HEK293 (cell line): ENCODE measurements at regions not wholly inside any gene's neighbourhood (a gene's known extent, or its start where the extent isn't known, plus 50 kb on each side); places are given as distances from the start of the nearest gene placed in this dataset.

Experiments used
- CTCF ChIA-PET: fragments of 350-600 bp; formaldehyde crosslinking; extraction: SDS; loops from one replicate; lab custom pipeline; 2021; ENCODE audit warnings: antibody characterized with exemption; lab: Yijun Ruan, JAX
- POLR2A ChIA-PET: fragments of 300-600 bp; formaldehyde crosslinking; extraction: SDS; loops from one replicate; lab custom pipeline; 2020; ENCODE audit warnings: antibody characterized with exemption, inconsistent platforms; lab: Yijun Ruan, JAX
- H3K27ac ChIP-seq: fragments of 200-500 bp; sonication (Bioruptor generic); 2 replicates; pipeline ENCODE4 v1.5.1; 2014; ENCODE audit warnings: low read depth, low read length, control low read depth, inconsistent platforms; ENCODE audit errors: extremely low read depth
- H3K36me3 ChIP-seq, 2 experiments: fragments of 200-500 bp in 1 of 2; sonication (Bioruptor generic) in 1 of 2; 1 replicate in 1 of 2; 2 replicates in 1 of 2; pipeline ENCODE4 v1.5.1; 2014 to 2017; ENCODE audit warnings: inconsistent platforms in 2 of 2, low read length in 2 of 2; ENCODE audit not compliant: control insufficient read depth in 2 of 2, insufficient read depth in 1 of 2
- H3K4me1 ChIP-seq: fragments of 200-500 bp; sonication (Bioruptor generic); 2 replicates; pipeline ENCODE4 v1.5.1; 2014; ENCODE audit warnings: mild to moderate bottlenecking, low read length, inconsistent platforms; ENCODE audit not compliant: control insufficient read depth, insufficient read depth
- H3K4me3 ChIP-seq: 2 replicates; pipeline ENCODE4 v1.5.1; 2011; ENCODE audit warnings: low read depth, mild to moderate bottlenecking, control low read depth, low read length, moderate library complexity
- H3K9me3 ChIP-seq: fragments of 200-500 bp; sonication (Bioruptor generic); 2 replicates; pipeline ENCODE4 v1.5.1; 2014; ENCODE audit warnings: low read depth, low read length, inconsistent platforms; ENCODE audit not compliant: control insufficient read depth, insufficient read depth
- GLIS1 ChIP-seq: fragments of 450-650 bp; formaldehyde crosslinking; IDR thresholded peaks from 2 replicates; pipeline ENCODE4 v1.5.1; 2016; ENCODE audit warnings: missing biosample characterization, missing genetic modification characterization
- GLIS2 ChIP-seq: fragments of 450-650 bp; formaldehyde crosslinking; IDR thresholded peaks from 2 replicates; pipeline ENCODE4 v1.5.1; 2016; ENCODE audit warnings: missing biosample characterization, missing genetic modification characterization
- HIC1 ChIP-seq: fragments of 450-650 bp; formaldehyde crosslinking; IDR thresholded peaks from 2 replicates; pipeline ENCODE4 v1.5.1; 2016; ENCODE audit warnings: missing biosample characterization, missing genetic modification characterization
- IKZF3 ChIP-seq: fragments of 450-650 bp; IDR thresholded peaks from 2 replicates; pipeline ENCODE4 v1.5.0; 2018; ENCODE audit warnings: missing biosample characterization, mild to moderate bottlenecking, missing genetic modification characterization, moderate library complexity
- MZF1 ChIP-seq: fragments of 450-650 bp; formaldehyde crosslinking; IDR thresholded peaks from 2 replicates; pipeline ENCODE4 v1.5.1; 2017; ENCODE audit warnings: missing biosample characterization, missing genetic modification characterization, borderline replicate concordance
- REST ChIP-seq: fragments of 450-650 bp; formaldehyde crosslinking; IDR thresholded peaks from 2 replicates; pipeline ENCODE4 v1.5.1; 2016; ENCODE audit warnings: missing biosample characterization, missing genetic modification characterization
- WT1 ChIP-seq: fragments of 450-650 bp; formaldehyde crosslinking; IDR thresholded peaks from 2 replicates; pipeline ENCODE4 v1.5.1; 2016; ENCODE audit warnings: missing biosample characterization, missing genetic modification characterization
- ZNF10 ChIP-seq: fragments of 450-650 bp; formaldehyde crosslinking; IDR thresholded peaks from 2 replicates; pipeline ENCODE4 v1.5.1; 2017; ENCODE audit warnings: missing biosample characterization, missing genetic modification characterization
- ZNF280C ChIP-seq: fragments of 450-650 bp; formaldehyde crosslinking; IDR thresholded peaks from 2 replicates; pipeline ENCODE4 v1.5.1; 2016; ENCODE audit warnings: missing biosample characterization, missing genetic modification characterization
- ZNF426 ChIP-seq: fragments of 450-650 bp; formaldehyde crosslinking; IDR thresholded peaks from 2 replicates; pipeline ENCODE4 v1.5.1; 2017; ENCODE audit warnings: missing biosample characterization, missing genetic modification characterization, mild to moderate bottlenecking, inconsistent platforms, moderate library complexity
- ZNF449 ChIP-seq: fragments of 450-650 bp; formaldehyde crosslinking; IDR thresholded peaks from 2 replicates; pipeline ENCODE4 v1.5.1; 2017; ENCODE audit warnings: missing biosample characterization, mild to moderate bottlenecking, missing genetic modification characterization, moderate library complexity
- ZNF488 ChIP-seq: fragments of 450-650 bp; formaldehyde crosslinking; IDR thresholded peaks from 2 replicates; pipeline ENCODE4 v1.5.1; 2016; ENCODE audit warnings: missing biosample characterization, missing genetic modification characterization
- ZNF626 ChIP-seq: fragments of 450-650 bp; sonication (Bioruptor Pico); formaldehyde crosslinking; IDR thresholded peaks from 2 replicates; pipeline ENCODE4 v1.5.1; 2018; ENCODE audit warnings: missing biosample characterization, missing genetic modification characterization, inconsistent platforms
- ZNF707 ChIP-seq: fragments of 450-650 bp; formaldehyde crosslinking; IDR thresholded peaks from 2 replicates; pipeline ENCODE4 v1.5.1; 2016; ENCODE audit warnings: missing biosample characterization, missing genetic modification characterization
- ZNF791 ChIP-seq: fragments of 450-650 bp; formaldehyde crosslinking; IDR thresholded peaks from 2 replicates; pipeline ENCODE4 v1.5.1; 2016; ENCODE audit warnings: missing biosample characterization, missing genetic modification characterization
- ZNF792 ChIP-seq: fragments of 450-650 bp; formaldehyde crosslinking; IDR thresholded peaks from 2 replicates; pipeline ENCODE4 v1.5.1; 2016; ENCODE audit warnings: missing biosample characterization, missing genetic modification characterization
- ZNF830 ChIP-seq: fragments of 450-650 bp; IDR thresholded peaks from 2 replicates; pipeline ENCODE4 v1.5.0; 2018; ENCODE audit warnings: missing biosample characterization, missing genetic modification characterization, low read depth, mild to moderate bottlenecking, moderate library complexity
- TF ChIP-seq, protein P1 (sequence below): fragments of 450-650 bp; formaldehyde crosslinking; IDR thresholded peaks from 2 replicates; pipeline ENCODE4 v1.5.1; 2016; ENCODE audit warnings: missing biosample characterization, missing genetic modification characterization
- TF ChIP-seq, protein P2 (sequence below): fragments of 450-650 bp; formaldehyde crosslinking; IDR thresholded peaks from 2 replicates; pipeline ENCODE4 v1.5.1; 2016; ENCODE audit warnings: missing biosample characterization, missing genetic modification characterization

DNA sequence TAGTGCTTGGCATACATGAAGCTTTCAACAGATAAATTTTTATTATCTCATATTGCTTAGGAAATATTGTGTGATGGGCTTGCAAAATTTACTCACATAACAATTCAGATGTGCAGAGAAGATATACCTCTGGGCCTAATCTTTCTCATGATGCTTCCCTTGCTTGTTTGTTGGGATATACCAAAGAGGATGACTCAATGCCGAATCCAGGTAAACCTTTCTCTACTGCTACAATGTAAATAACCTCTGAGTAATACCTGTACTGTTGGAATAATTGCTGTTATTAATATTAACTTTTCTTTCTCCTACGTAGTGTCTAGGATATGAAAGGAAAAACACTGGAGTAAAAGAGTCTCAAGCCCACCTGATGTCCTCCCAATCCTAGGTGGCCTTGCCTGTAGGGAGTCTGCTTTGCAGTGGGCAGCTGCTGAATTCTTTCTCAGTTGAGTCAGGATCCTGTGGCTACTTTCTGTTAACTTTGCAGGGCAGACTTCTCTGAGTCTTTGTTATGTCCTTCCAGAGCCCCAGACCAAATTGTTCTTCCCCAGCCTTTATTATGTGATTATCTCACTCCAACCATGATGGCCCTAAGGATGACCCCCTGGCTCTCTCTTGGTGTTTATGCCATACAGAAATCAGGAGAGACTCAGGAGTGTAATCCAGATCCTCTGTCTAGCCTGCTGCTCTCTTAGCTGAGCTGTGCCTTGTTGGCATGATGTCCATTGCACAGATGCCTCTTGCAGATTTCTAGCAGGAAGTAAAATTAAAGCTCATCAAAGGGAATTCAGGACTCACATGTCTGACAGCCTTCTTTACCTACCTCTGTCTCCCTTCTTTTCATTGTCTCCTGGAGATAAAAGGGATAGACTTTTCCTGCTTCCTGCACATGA, 208.1 kb downstream of the SNX18 start (continued):
- TF ChIP-seq REST (tag by site-specific recombination) (no peak), IKZF3 (tag by site-specific recombination) (no peak), ZNF488 (no peak), ZNF626 (no peak), ZNF830 (tag by site-specific recombination) (no peak), ZNF791 (no peak)

DNA sequence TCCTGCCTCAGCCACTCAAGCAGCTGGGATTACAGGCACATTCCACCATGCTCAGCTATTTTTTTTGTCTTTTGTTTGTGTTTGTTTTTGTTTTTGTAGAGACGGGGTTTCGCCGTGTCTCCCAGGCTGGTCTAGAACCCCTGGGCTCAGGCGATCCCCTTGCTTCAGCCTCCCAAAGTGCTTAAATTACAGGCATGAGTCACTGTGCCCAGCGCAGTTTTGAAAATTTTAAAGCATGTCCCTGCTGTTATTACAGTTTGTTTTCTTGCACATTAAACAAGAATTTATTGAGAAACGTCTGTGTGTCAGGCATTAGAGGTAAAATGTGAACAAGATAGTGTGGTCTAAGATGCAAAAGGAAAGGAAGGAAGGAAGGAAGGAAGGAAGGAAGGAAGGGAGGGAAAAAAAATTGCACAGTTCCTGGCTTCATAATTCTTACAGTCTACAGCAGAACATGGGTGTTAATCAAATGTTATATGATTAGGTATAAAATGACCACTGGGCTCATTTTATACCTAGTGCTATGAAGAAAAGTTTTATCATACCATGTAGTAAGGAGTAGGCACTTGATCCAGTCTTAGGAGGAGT, 205.4 kb downstream of the SNX18 start:
- ChIA-PET CTCF (interaction anchor here (0.6 kb wide), 1 partner anchor 494 kb away, joined by 3 read pairs; no protein-coding TSS in a partner anchor), POLR2A (no interaction called here)
- TF ChIP-seq ZNF10 (tag by site-specific recombination) (no peak), ZNF280C (tag by site-specific recombination) (no peak), GLIS2 (tag by site-specific recombination) (no peak), MZF1 (tag by site-specific recombination) (no peak), ZNF426 (tag by site-specific recombination) (no peak), ZNF449 (tag by site-specific recombination) (no peak), WT1 (tag by site-specific recombination) (no peak), ZNF792 (no peak), GLIS1 (tag by site-specific recombination) (peak; percentile 80), HIC1 (tag by site-specific recombination) (no peak), ZNF707 (tag by site-specific recombination) (no peak)
- TF ChIP-seq, protein P1, sequence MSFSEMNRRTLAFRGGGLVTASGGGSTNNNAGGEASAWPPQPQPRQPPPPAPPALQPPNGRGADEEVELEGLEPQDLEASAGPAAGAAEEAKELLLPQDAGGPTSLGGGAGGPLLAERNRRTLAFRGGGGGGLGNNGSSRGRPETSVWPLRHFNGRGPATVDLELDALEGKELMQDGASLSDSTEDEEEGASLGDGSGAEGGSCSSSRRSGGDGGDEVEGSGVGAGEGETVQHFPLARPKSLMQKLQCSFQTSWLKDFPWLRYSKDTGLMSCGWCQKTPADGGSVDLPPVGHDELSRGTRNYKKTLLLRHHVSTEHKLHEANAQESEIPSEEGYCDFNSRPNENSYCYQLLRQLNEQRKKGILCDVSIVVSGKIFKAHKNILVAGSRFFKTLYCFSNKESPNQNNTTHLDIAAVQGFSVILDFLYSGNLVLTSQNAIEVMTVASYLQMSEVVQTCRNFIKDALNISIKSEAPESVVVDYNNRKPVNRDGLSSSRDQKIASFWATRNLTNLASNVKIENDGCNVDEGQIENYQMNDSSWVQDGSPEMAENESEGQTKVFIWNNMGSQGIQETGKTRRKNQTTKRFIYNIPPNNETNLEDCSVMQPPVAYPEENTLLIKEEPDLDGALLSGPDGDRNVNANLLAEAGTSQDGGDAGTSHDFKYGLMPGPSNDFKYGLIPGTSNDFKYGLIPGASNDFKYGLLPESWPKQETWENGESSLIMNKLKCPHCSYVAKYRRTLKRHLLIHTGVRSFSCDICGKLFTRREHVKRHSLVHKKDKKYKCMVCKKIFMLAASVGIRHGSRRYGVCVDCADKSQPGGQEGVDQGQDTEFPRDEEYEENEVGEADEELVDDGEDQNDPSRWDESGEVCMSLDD (tag by site-specific recombination), result no peak
- TF ChIP-seq, protein P2, sequence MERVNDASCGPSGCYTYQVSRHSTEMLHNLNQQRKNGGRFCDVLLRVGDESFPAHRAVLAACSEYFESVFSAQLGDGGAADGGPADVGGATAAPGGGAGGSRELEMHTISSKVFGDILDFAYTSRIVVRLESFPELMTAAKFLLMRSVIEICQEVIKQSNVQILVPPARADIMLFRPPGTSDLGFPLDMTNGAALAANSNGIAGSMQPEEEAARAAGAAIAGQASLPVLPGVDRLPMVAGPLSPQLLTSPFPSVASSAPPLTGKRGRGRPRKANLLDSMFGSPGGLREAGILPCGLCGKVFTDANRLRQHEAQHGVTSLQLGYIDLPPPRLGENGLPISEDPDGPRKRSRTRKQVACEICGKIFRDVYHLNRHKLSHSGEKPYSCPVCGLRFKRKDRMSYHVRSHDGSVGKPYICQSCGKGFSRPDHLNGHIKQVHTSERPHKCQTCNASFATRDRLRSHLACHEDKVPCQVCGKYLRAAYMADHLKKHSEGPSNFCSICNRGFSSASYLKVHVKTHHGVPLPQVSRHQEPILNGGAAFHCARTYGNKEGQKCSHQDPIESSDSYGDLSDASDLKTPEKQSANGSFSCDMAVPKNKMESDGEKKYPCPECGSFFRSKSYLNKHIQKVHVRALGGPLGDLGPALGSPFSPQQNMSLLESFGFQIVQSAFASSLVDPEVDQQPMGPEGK (tag by site-specific recombination), result no peak

More for the DNA sequence above, 205.4 kb downstream of the SNX18 start:
- H3K4me3 ChIP-seq, result no peak overlapping the region
- no peak overlapping the region for H3K27ac ChIP-seq
- no peaks in the 10 kb centered on the region; the same call in 1 of the 2 replicates for H3K4me1 ChIP-seq
- H3K36me3 ChIP-seq, result no peaks in the 10 kb centered on the region
- no peaks in the 10 kb centered on the region for H3K9me3 ChIP-seq
